Upper lobe of left lung (tissue), 6 donors: ENCODE measurements at regions not wholly inside any gene's neighbourhood (a gene's known extent, or its start where the extent isn't known, plus 50 kb on each side); places are given as distances from the start of the nearest gene placed in this dataset.
"Not testable (repeated sequence)": the region's sequence is repeated elsewhere in the genome, so short reads cannot be mapped to it uniquely, and the experiment has no call there.

Experiments used
- ATAC-seq, 2 donors: fragments of 200-7000 bp; cut with Tn5 transposase; one replicate each; pipeline ENCODE4 v1.9.1; 2022; ENCODE audit warnings: mild to moderate bottlenecking in 2 of 2, moderate library complexity in 2 of 2; ENCODE audit not compliant: low FRiP score in 2 of 2
- DNase-seq, 2 donors: peaks; one replicate each; pipeline ENCODE4 v3.0.0-alpha.2; 2019 to 2020
- H3K27ac ChIP-seq, 4 donors: fragments of 200-600 bp; sonication (generic); one replicate each; pipeline ENCODE4 v1.5.1; 2016 to 2019
- H3K27me3 ChIP-seq, 4 donors: fragments of 200-600 bp; sonication (generic); one replicate each; pipeline ENCODE4 v1.5.1; 2017 to 2019
- H3K36me3 ChIP-seq, 4 donors: fragments of 200-600 bp; sonication (generic); one replicate each; pipeline ENCODE4 v1.5.1; 2016 to 2019
- H3K4me1 ChIP-seq, 4 donors: fragments of 200-600 bp; sonication (generic); one replicate each; pipeline ENCODE4 v1.5.1; 2018 to 2019
- H3K4me3 ChIP-seq, 4 donors: fragments of 200-600 bp; sonication (generic); one replicate each; pipeline ENCODE4 v1.5.1; 2017 to 2019; ENCODE audit warnings: mild to moderate bottlenecking in 2 of 4, moderate library complexity in 1 of 4
- H3K9me3 ChIP-seq, 4 donors: fragments of 200-600 bp; sonication (generic); one replicate each; pipeline ENCODE4 v1.5.1; 2018 to 2019
- CTCF ChIP-seq, 6 experiments: fragments of 450-650 bp in 4 of 6; fragments of 200-600 bp in 2 of 6; sonication (generic) in 2 of 6; IDR thresholded peaks; one replicate each; pipeline ENCODE4 v1.5.1; 2016 to 2019; ENCODE audit warnings: antibody characterized with exemption in 6 of 6
- EP300 ChIP-seq, 4 donors: sonication (generic); formaldehyde crosslinking; IDR thresholded peaks; one replicate each; pipeline ENCODE4 v1.5.1; 2017; ENCODE audit warnings: antibody characterized with exemption in 4 of 4, control low read depth in 2 of 4
- POLR2A ChIP-seq, 4 donors: fragments of 450-650 bp; IDR thresholded peaks; one replicate each; pipeline ENCODE4 v1.5.1; 2016 to 2017; ENCODE audit warnings: antibody characterized with exemption in 4 of 4, mild to moderate bottlenecking in 2 of 4
- POLR2AphosphoS5 ChIP-seq, 2 donors: sonication (generic); formaldehyde crosslinking; IDR thresholded peaks; one replicate each; pipeline ENCODE4 v1.5.1; 2017; ENCODE audit warnings: antibody characterized with exemption in 2 of 2
- WGBS, 2 donors: methylation state at CpG; one replicate each; pipeline ENCODE4 v1.1.5; 2017 to 2018; 5-methylcytosine and 5-hydroxymethylcytosine counted together
- donor health status: DM: no; HTN: no; CAD: no; lungs with moderate emphysema.
- donor health status: DM: no; HTN: yes; CAD: no; lungs with severe emphysema.

- no peaks in the 10 kb centered on the region for H3K36me3 ChIP-seq
- no peak for ATAC-seq
Measured at GRCh38 chr10:64699244-64699643, 1178.0 kb downstream of the REEP3 start.

GRCh38 chr10:64702086-64702485, 1180.9 kb downstream of the REEP3 start:
- not testable (repeated sequence) for H3K4me3 ChIP-seq, H3K4me1 ChIP-seq, H3K9me3 ChIP-seq, H3K27me3 ChIP-seq, DNase-seq, H3K36me3 ChIP-seq, ATAC-seq, H3K27ac ChIP-seq
- WGBS, 2 donors: 65 to 90% methylated on average over 3 of the region's 3 CpGs

More at GRCh38 chr10:64699244-64699643, 1178.0 kb downstream of the REEP3 start:
- Histone ChIP-seq H3K9me3 (no peaks in the 10 kb centered on the region), H3K4me3 (no peak overlapping the region), H3K4me1 (no peaks in the 10 kb centered on the region), H3K27ac (no peak overlapping the region), H3K27me3 (no peaks in the 10 kb centered on the region)
- DNase-seq: no peak
- 52 to 59% methylated on average over 3 of the region's 3 CpGs for whole genome bisulfite sequencing, 2 donors
- no peak for TF ChIP-seq CTCF (IDR thresholded peaks at IDR 0.05)

- no peak overlapping the region for H3K4me3 ChIP-seq
- ATAC-seq (no peak), DNase-seq (no peak)
- no peak overlapping the region for H3K27ac ChIP-seq
- no peaks in the 10 kb centered on the region for H3K9me3 ChIP-seq
- TF ChIP-seq POLR2A (IDR thresholded peaks at IDR 0.05): no peak
- no peak for TF ChIP-seq CTCF (IDR thresholded peaks at IDR 0.05)
- TF ChIP-seq POLR2AphosphoS5 (IDR thresholded peaks at IDR 0.05): no peak
- TF ChIP-seq EP300 (IDR thresholded peaks at IDR 0.05): no peak
- 80 to 84% methylated on average over 3 of the region's 3 CpGs for WGBS, 2 donors
- no peaks in the 10 kb centered on the region for H3K27me3 ChIP-seq
- no peaks in the 10 kb centered on the region for H3K36me3 ChIP-seq
- H3K4me1 ChIP-seq: no peaks in the 10 kb centered on the region
Measured at GRCh38 chr10:64708884-64709681, 1187.9 kb downstream of the REEP3 start.

- Histone ChIP-seq H3K27me3 (no peaks in the 10 kb centered on the region), H3K4me3 (no peak overlapping the region), H3K4me1 (no peaks in the 10 kb centered on the region), H3K27ac (no peak overlapping the region), H3K9me3 (no peaks in the 10 kb centered on the region), H3K36me3 (no peaks in the 10 kb centered on the region)
- DNase-seq: no peak
- no peak for TF ChIP-seq EP300 (IDR thresholded peaks at IDR 0.05)
- TF ChIP-seq POLR2AphosphoS5 (IDR thresholded peaks at IDR 0.05): no peak
- TF ChIP-seq POLR2A (IDR thresholded peaks at IDR 0.05): no peak
- no peak for TF ChIP-seq CTCF (IDR thresholded peaks at IDR 0.05)
- no peak for ATAC-seq
Measured at GRCh38 chr10:64726466-64726865, 1205.3 kb downstream of the REEP3 start.

GRCh38 chr10:64731016-64731415, 1209.8 kb downstream of the REEP3 start:
- no peaks in the 10 kb centered on the region for H3K27me3 ChIP-seq
- no peaks in the 10 kb centered on the region for H3K36me3 ChIP-seq
- no peak overlapping the region for H3K27ac ChIP-seq
- DNase-seq (no peak), ATAC-seq (no peak)
- TF ChIP-seq POLR2A (IDR thresholded peaks at IDR 0.05) (no peak), POLR2AphosphoS5 (IDR thresholded peaks at IDR 0.05) (no peak), EP300 (IDR thresholded peaks at IDR 0.05) (no peak), CTCF (IDR thresholded peaks at IDR 0.05) (no peak)
- H3K4me1 ChIP-seq: no peaks in the 10 kb centered on the region
- H3K9me3 ChIP-seq: no peaks in the 10 kb centered on the region
- no peak overlapping the region for H3K4me3 ChIP-seq
